Heart left ventricle (tissue), 16 donors: ENCODE measurements at regions not wholly inside any gene's neighbourhood (a gene's known extent, or its start where the extent isn't known, plus 50 kb on each side); places are given as distances from the start of the nearest gene placed in this dataset.

Experiments
- ATAC-seq, 4 donors: fragments of 200-7000 bp; cut with Tn5 transposase; one replicate each; pipeline ENCODE4 v1.9.1; 2020 to 2022; ENCODE audit warnings: moderate library complexity in 4 of 4, mild to moderate bottlenecking in 3 of 4, moderate number of reproducible peaks in 1 of 4
- DNase-seq, 5 donors: peaks; one replicate each; pipeline ENCODE4 v3.0.0-alpha.2; 2020
- H3K27ac ChIP-seq, 12 donors: fragments of 200-600 bp; sonication (generic) in 4 of 12; one replicate each; pipeline versions ENCODE4 v1.5.0 to v1.8.0; 2016 to 2022; ENCODE audit warnings: mild to moderate bottlenecking in 2 of 12
- H3K27me3 ChIP-seq, 9 donors: fragments of 200-600 bp; sonication (generic) in 2 of 9; one replicate each; pipeline versions ENCODE4 v1.5.1 to v1.8.0; 2016 to 2022; ENCODE audit warnings: mild to moderate bottlenecking in 3 of 9
- H3K36me3 ChIP-seq, 9 donors: fragments of 200-600 bp; sonication (generic) in 2 of 9; one replicate each; pipeline versions ENCODE4 v1.5.0 to v1.8.0; 2018 to 2022; ENCODE audit warnings: mild to moderate bottlenecking in 2 of 9
- H3K4me1 ChIP-seq, 12 donors: fragments of 200-600 bp; sonication (generic) in 4 of 12; one replicate each; pipeline versions ENCODE4 v1.5.0 to v1.8.0; 2016 to 2022; ENCODE audit warnings: mild to moderate bottlenecking in 3 of 12
- H3K4me3 ChIP-seq, 12 donors: fragments of 200-600 bp; sonication (generic) in 4 of 12; one replicate each; pipeline versions ENCODE4 v1.5.0 to v1.8.0; 2017 to 2022; ENCODE audit warnings: mild to moderate bottlenecking in 9 of 12, moderate library complexity in 4 of 12
- H3K9me3 ChIP-seq, 12 donors: fragments of 200-600 bp; sonication (generic) in 4 of 12; one replicate each; pipeline versions ENCODE4 v1.5.0 to v1.8.0; 2016 to 2022; ENCODE audit warnings: mild to moderate bottlenecking in 1 of 12
- CTCF ChIP-seq, 12 donors: fragments of 200-600 bp; sonication (generic) in 4 of 12; IDR thresholded peaks; one replicate each; pipeline versions ENCODE4 v1.5.0 to v1.8.0; 2018 to 2022; ENCODE audit warnings: antibody characterized with exemption in 12 of 12, mild to moderate bottlenecking in 5 of 12
- POLR2A ChIP-seq, 2 donors: fragments of 450-650 bp; IDR thresholded peaks; one replicate each; pipeline ENCODE4 v1.6.1; 2017; ENCODE audit warnings: antibody characterized with exemption in 2 of 2, mild to moderate bottlenecking in 2 of 2, moderate library complexity in 2 of 2
- WGBS, 4 donors: extraction: QIAGEN DNeasy Blood & Tissue Kit in 2 of 4; methylation state at CpG; one replicate each; pipeline versions ENCODE4 v1.1.5 to v1.1.7; 2013 to 2018; 5-methylcytosine and 5-hydroxymethylcytosine counted together
- intact Hi-C, 10 donors: fragments of 100-400 bp; cut with DNase I; formaldehyde crosslinking; loops; one replicate each; pipeline versions ENCODE4 v1.11.1 to v1.14.2; 2022
- donor health status: ischemic (EF 13 %, LVEDD 7.1; RV severe dilation, severe dysfunction).
- donor health status: healthy with polysubstance abuse.
- donor health status: DM: no; HTN: yes; CAD: no.
- donor health status: DM: no; HTN: no; CAD: no.
- donor health status: ischemic (EF 25% LVEDD 6.9; RV normal size, moderate dysfunction).
- donor health status: ischemic (EF 25% LVEDD 5.7; RV mildly dilated, moderate dysfunction).
- donor health status: healthy.
- donor health status: DM: yes; HTN: yes; CAD: no.
- donor health status: ischemic (EF 35%, LVEDD 5.7; RV mildly dilated, moderate dysfunction).
- donor health status: nonischemic (EF 11% LVEDD 7.7; RV severe dilation, severe dysfunction).
- donor health status: DM: yes; HTN: yes; CAD: no.
- donor health status: PGD.
- donor health status: ischemic (EF 29% LVEDD 5.4; RV normal size, mild dysfunction).
- donor health status: nonischemic (EF 23%, LVEDD 6.1; RV moderate dilation, normal function).

GRCh38 chr10:44788147-44789129 lies 122.7 kb upstream of the TMEM72 start:
- Histone ChIP-seq H3K27me3 (no peaks in the 10 kb centered on the region), H3K27ac (no peak overlapping the region), H3K4me1 (peaks cover 0 to 6% (median 0%) of the 10 kb centered on the region in 12 donors), H3K36me3 (no peaks in the 10 kb centered on the region), H3K4me3 (no peak overlapping the region), H3K9me3 (no peaks in the 10 kb centered on the region)
- TF ChIP-seq POLR2A (IDR thresholded peaks at IDR 0.05): no peak
- no peak for TF ChIP-seq CTCF (IDR thresholded peaks at IDR 0.05)
- intact Hi-C loops: no loop called here
- WGBS, 4 donors: 77 to 84% (median 80%) methylated on average over 12 of the region's 12 CpGs
- no peak for DNase-seq
- ATAC-seq: no peak

GRCh38 chr10:44792119-44792775 lies 118.9 kb upstream of the TMEM72 start:
- intact Hi-C loops: no loop called here
- Histone ChIP-seq H3K27me3 (no peaks in the 10 kb centered on the region), H3K27ac (peak overlapping the region in 1 of 12 donors; percentile 22), H3K9me3 (no peaks in the 10 kb centered on the region), H3K36me3 (no peaks in the 10 kb centered on the region), H3K4me3 (no peak overlapping the region), H3K4me1 (peaks cover 0 to 6% (median 0%) of the 10 kb centered on the region in 12 donors)
- 67 to 73% (median 70%) methylated on average over 5 of the region's 5 CpGs for WGBS, 4 donors
- ATAC-seq (peak in 1 of 4 donors; percentile 24), DNase-seq (no peak)
- no peak for TF ChIP-seq CTCF (IDR thresholded peaks at IDR 0.05)
- no peak for TF ChIP-seq POLR2A (IDR thresholded peaks at IDR 0.05)

- intact Hi-C loops: loop anchor here in 1 of 10 donors (5.0 kb wide), 1 partner anchor 643 kb away; no protein-coding TSS in a partner anchor
- DNase-seq (no peak), ATAC-seq (no peak)
- Histone ChIP-seq H3K27me3 (no peaks in the 10 kb centered on the region), H3K4me1 (peaks cover 0 to 26% (median 8%) of the 10 kb centered on the region in 12 donors), H3K9me3 (peaks cover 0 to 4% (median 0%) of the 10 kb centered on the region in 12 donors), H3K27ac (no peak overlapping the region), H3K36me3 (no peaks in the 10 kb centered on the region), H3K4me3 (no peak overlapping the region)
- WGBS, 4 donors: 60 to 77% (median 66%) methylated on average over 2 of the region's 2 CpGs
- TF ChIP-seq CTCF (IDR thresholded peaks at IDR 0.05): no peak
Measured at GRCh38 chr10:44799966-44800365, 111.2 kb upstream of the TMEM72 start.
